Psoas muscle (tissue), 7 donors: ENCODE measurements at regions not wholly inside any gene's neighbourhood (a gene's known extent, or its start where the extent isn't known, plus 50 kb on each side); places are given as distances from the start of the nearest gene placed in this dataset.

Experiments used
- ATAC-seq, 4 donors: fragments of 200-7000 bp; cut with Tn5 transposase; one replicate each; pipeline ENCODE4 v1.9.1; 2020; ENCODE audit warnings: moderate library complexity in 3 of 4, mild to moderate bottlenecking in 2 of 4
- DNase-seq, 2 donors: peaks; one replicate each; pipeline ENCODE4 v3.0.0-alpha.2; 2020
- H3K27ac ChIP-seq: fragments of 200-600 bp; one replicate; pipeline ENCODE4 v1.8.0; 2022
- H3K27me3 ChIP-seq, 3 donors: fragments of 200-600 bp in 1 of 3; one replicate each; pipeline versions ENCODE4 v1.6.1 to v1.8.0; 2013 to 2022; ENCODE audit warnings: low read length in 2 of 3, mild to moderate bottlenecking in 2 of 3, moderate library complexity in 1 of 3; ENCODE audit not compliant: insufficient read depth in 3 of 3
- H3K36me3 ChIP-seq, 2 donors: fragments of 200-600 bp in 1 of 2; one replicate each; pipeline versions ENCODE4 v1.6.1 to v1.8.0; 2013 to 2022; ENCODE audit warnings: low read depth in 1 of 2, mild to moderate bottlenecking in 1 of 2, moderate library complexity in 1 of 2; ENCODE audit not compliant: insufficient read depth in 1 of 2
- H3K4me1 ChIP-seq: fragments of 200-600 bp; one replicate; pipeline ENCODE4 v1.8.0; 2022
- H3K4me3 ChIP-seq: fragments of 200-600 bp; one replicate; pipeline ENCODE4 v1.8.0; 2022; ENCODE audit warnings: mild to moderate bottlenecking
- H3K9me3 ChIP-seq: fragments of 200-600 bp; one replicate; pipeline ENCODE4 v1.8.0; 2022
- WGBS, 3 donors: extraction: QIAGEN DNeasy Blood & Tissue Kit; methylation state at CpG; one replicate each; pipeline versions ENCODE4 v1.1.6 to v1.1.7; 2013; 5-methylcytosine and 5-hydroxymethylcytosine counted together
- intact Hi-C, 2 donors: fragments of 100-400 bp; cut with DNase I; formaldehyde crosslinking; loops; one replicate each; pipeline versions ENCODE4 v1.11.0 to v1.14.2; 2022
- TF ChIP-seq, protein P1 (sequence below): fragments of 200-600 bp; IDR thresholded peaks from one replicate; pipeline ENCODE4 v1.8.0; 2022; ENCODE audit warnings: antibody characterized with exemption
- donor health status: healthy with polysubstance abuse.
- donor health status: DM: no; HTN: no; CAD: no; lungs with moderate emphysema.
- donor health status: Bipolar disorder and iron deficiency.
- donor health status: healthy.
- donor health status: DM: yes; HTN: yes; CAD: no.
- donor health status: DM: no; HTN: no; CAD: no.
- donor health status: DM: yes; HTN: yes; CAD: no.

DNA sequence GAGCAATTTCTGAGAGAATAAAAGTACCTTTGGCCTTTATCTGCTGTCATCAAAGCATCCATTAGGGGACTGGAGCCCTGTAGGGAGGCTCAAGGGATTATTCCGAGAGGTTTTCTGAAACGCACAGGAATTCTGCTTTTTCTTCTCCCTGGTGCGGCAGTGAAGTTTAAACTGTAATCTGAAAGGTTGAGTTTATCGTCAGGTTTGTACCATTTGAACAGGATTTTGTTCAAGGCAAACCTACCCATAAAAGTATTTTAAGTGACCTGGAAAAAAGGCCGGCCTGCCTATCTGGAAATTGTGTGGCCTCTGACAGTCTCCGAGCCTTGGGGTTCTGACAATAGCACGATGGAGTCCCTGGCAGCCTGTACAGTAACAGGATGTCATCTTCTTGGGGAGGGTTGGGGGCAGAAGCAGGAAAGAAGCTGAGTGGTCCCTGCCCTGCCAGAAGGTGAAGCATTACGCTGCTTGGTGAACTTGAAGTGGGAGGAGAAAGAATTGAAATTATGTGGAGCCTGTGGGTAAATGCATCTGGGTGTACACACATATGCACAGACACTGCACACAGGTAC, 272.0 kb downstream of the CYRIA start:
- intact Hi-C loops: no loop called here

DNA sequence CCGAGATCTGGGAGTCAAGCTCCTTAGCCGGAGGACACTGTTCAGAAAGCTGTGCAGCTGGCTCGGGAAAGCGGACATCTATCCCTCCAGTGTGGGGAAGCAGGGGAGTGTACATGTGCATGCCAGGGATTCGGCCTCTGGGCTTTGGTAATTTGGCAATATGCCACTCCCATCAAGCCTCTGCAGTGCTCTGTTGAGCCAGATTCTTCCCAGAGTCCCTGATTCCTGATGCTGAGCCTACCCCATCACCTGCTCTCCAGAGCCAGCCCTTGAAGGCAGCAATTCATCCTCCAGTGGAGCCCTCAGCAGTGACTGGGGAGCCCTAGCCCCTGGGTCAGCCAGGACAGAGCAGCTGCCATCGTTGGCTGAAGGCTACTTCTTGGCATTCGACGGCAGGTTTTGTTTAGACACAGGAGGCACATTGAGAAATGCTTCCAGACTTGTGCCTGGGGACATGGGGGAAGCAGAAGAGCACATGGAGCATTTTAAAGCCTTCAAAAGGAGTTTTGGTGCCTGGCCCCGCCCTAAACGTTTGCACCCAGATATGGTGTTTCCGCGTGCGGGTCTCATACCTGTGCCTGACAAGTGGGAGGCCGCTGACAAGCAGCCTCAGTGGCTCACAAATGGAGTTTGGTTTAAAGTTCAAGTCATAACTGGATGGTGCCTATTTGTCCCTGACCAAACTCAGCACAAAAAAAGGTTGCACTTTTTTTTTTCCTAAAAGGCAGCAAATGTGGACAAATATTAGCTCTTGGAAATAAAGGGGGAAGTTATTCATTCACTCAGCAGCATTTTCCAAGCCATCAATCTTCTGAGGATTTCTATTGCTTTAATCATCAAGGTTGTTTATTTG, 272.8 kb downstream of the CYRIA start:
- no peaks in the 10 kb centered on the region for H3K4me1 ChIP-seq
- H3K27me3 ChIP-seq: no peaks in the 10 kb centered on the region
- H3K4me3 ChIP-seq: no peak overlapping the region
- no peaks in the 10 kb centered on the region for H3K9me3 ChIP-seq
- ATAC-seq (peak in 2 of 4 donors; percentile 55 to 67), DNase-seq (no peak)
- H3K27ac ChIP-seq: no peak overlapping the region
- H3K36me3 ChIP-seq: no peaks in the 10 kb centered on the region
- TF ChIP-seq, protein P1, sequence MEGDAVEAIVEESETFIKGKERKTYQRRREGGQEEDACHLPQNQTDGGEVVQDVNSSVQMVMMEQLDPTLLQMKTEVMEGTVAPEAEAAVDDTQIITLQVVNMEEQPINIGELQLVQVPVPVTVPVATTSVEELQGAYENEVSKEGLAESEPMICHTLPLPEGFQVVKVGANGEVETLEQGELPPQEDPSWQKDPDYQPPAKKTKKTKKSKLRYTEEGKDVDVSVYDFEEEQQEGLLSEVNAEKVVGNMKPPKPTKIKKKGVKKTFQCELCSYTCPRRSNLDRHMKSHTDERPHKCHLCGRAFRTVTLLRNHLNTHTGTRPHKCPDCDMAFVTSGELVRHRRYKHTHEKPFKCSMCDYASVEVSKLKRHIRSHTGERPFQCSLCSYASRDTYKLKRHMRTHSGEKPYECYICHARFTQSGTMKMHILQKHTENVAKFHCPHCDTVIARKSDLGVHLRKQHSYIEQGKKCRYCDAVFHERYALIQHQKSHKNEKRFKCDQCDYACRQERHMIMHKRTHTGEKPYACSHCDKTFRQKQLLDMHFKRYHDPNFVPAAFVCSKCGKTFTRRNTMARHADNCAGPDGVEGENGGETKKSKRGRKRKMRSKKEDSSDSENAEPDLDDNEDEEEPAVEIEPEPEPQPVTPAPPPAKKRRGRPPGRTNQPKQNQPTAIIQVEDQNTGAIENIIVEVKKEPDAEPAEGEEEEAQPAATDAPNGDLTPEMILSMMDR: no peak
- WGBS, 3 donors: 33 to 42% (median 40%) methylated on average over 13 to 14 of the region's 14 CpGs
- intact Hi-C loops: no loop called here

More for the DNA sequence above, 272.0 kb downstream of the CYRIA start:
- WGBS, 3 donors: 77 to 79% (median 78%) methylated on average over 8 of the region's 8 CpGs
- Histone ChIP-seq H3K27ac (no peak overlapping the region), H3K9me3 (no peaks in the 10 kb centered on the region), H3K4me1 (no peaks in the 10 kb centered on the region), H3K27me3 (no peaks in the 10 kb centered on the region), H3K4me3 (no peak overlapping the region), H3K36me3 (no peaks in the 10 kb centered on the region)
- ATAC-seq (no peak), DNase-seq (no peak)
- TF ChIP-seq, protein P1: no peak

DNA sequence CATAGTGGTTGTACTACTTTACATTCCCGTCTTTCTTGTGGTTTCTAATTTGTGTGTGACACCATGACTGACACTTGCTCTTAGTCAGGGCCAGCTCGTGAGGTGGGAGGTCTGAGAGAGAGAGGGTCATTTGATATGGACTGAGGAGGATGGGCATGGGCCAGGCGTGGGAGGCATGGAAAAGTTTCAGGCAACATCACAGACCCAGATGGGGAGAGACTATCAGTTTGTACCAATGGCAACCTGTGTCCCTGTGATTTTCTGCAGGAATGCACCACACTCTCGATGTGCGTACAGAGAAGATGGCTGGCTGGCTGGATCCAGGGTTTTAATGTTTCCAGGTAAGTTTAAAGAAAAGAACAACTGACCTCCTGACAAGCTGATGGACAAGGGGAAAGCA, 273.6 kb downstream of the CYRIA start:
- TF ChIP-seq, protein P1: no peak
- Histone ChIP-seq H3K27me3 (no peaks in the 10 kb centered on the region), H3K4me3 (no peak overlapping the region), H3K4me1 (no peaks in the 10 kb centered on the region), H3K9me3 (no peaks in the 10 kb centered on the region), H3K36me3 (no peaks in the 10 kb centered on the region), H3K27ac (no peak overlapping the region)
- ATAC-seq: no peak
- intact Hi-C loops: no loop called here
- 67 to 79% (median 69%) methylated on average over 5 of the region's 5 CpGs for WGBS, 3 donors
- DNase-seq: no peak

DNA sequence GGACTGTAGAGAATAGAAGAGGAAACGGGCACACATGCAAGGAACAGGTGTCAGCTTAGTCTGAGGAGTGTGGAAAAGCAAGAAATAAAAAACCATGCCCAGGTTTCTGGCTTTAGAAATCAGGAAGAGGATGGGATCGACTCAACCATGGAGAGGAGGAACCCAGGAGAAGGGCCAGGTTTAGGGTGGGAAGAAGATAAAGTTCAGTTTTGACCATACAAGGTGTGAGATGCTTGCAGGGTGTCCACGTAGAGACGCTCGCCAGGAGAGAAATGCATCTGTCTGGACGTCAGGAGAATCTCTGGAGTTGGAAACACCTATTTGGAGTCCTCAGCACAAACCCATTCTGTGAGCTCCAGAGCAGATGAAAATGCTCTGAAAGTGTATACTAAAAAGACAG, 275.1 kb downstream of the CYRIA start:
- Histone ChIP-seq H3K4me1 (no peaks in the 10 kb centered on the region), H3K9me3 (no peaks in the 10 kb centered on the region), H3K27ac (no peak overlapping the region), H3K4me3 (no peak overlapping the region), H3K36me3 (no peaks in the 10 kb centered on the region), H3K27me3 (no peaks in the 10 kb centered on the region)
- no peak for ATAC-seq
- no peak for DNase-seq
- TF ChIP-seq, protein P1: no peak
- intact Hi-C loops: no loop called here
- 80 to 91% (median 82%) methylated on average over 6 of the region's 6 CpGs for WGBS, 3 donors
